Activated naive CD8-positive, alpha-beta T cell (primary cell): ENCODE measurements at regions not wholly inside any gene's neighbourhood (a gene's known extent, or its start where the extent isn't known, plus 50 kb on each side); places are given as distances from the start of the nearest gene placed in this dataset.

ENCODE experiments used
- H3K27ac Mint-ChIP-seq: one replicate; pipeline ENCODE4 v1.8.0; 2021; ENCODE audit warnings: mixed read lengths
- H3K27me3 Mint-ChIP-seq: one replicate; pipeline ENCODE4 v1.8.0; 2021; ENCODE audit warnings: mixed read lengths
- H3K36me3 Mint-ChIP-seq: one replicate; pipeline ENCODE4 v1.8.0; 2021; ENCODE audit warnings: mixed read lengths
- H3K4me1 Mint-ChIP-seq: one replicate; pipeline ENCODE4 v1.8.0; 2021; ENCODE audit warnings: low read depth, mixed read lengths
- H3K4me3 Mint-ChIP-seq: one replicate; pipeline ENCODE4 v1.8.0; 2021; ENCODE audit warnings: mild to moderate bottlenecking, mixed read lengths
- H3K9me3 Mint-ChIP-seq: one replicate; pipeline ENCODE4 v1.8.0; 2021; ENCODE audit warnings: low read depth, mixed read lengths

DNA sequence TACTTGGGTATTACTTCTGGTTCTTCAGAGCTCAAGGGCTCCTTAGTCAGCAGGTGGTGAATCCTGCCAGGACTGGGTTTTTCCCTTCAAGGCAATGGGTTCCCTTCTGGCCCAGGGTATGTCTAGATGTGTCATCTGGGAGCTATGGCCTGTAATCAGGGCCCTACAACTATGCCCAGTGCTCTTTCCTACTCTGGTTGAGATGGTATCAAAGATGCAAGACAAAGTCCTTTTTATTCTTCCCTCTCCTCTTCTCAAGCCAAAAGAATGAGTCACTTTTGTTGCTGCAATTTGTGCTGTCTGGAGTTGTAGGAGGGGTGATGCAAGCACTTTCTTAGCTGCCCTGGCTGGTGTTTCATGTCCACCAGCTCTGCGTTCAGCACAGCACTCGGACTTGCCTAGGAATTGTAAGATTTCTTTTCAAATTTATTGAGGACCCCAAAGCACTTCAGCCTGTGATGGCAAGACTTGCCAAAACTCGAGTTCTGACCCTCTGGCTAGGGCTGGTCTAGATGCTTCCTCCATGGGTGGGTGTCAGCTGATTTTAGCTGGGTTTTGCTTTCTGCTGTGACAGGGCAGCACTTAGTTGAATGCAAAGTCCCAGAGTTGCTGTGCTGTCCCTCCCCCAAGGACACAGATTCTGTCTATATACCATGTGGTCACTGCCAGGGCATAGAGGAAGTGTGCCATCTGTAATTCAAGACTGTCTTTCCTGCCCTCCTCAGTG lies 129.2 kb upstream of the CBLB start:
- Mint-ChIP-seq H3K4me3 (no peak overlapping the region), H3K9me3 (peaks cover 15% of the 10 kb centered on the region), H3K4me1 (peaks cover 3% of the 10 kb centered on the region), H3K27ac (no peak overlapping the region), H3K27me3 (no peaks in the 10 kb centered on the region), H3K36me3 (peaks cover 16% of the 10 kb centered on the region)

DNA sequence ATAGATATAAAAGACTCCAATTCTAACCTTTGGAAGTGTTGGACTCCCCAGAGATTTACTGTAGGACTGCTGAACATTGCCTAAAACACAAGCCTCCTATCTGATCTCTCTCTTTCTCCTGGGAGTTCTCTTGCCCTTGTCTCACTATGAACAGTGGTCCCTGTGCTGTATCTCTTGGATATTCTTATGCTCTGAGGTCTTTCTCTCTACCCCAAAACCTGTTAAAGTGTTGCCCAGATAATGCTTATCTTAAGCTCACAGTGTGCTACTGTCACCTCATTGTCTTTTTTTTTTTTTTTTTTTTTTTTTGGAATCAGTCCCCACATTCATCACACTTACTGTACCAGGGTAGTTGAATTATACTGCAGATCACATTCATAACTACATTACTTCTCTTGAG lies 131.0 kb upstream of the CBLB start:
- no peaks in the 10 kb centered on the region for H3K27me3 Mint-ChIP-seq
- H3K27ac Mint-ChIP-seq = no peak overlapping the region
- peaks cover 15% of the 10 kb centered on the region for H3K4me1 Mint-ChIP-seq
- H3K9me3 Mint-ChIP-seq = peaks cover 15% of the 10 kb centered on the region
- no peak overlapping the region for H3K4me3 Mint-ChIP-seq
- H3K36me3 Mint-ChIP-seq = peaks cover 16% of the 10 kb centered on the region

GRCh38 chr3:106001923-106002322 lies 133.1 kb upstream of the CBLB start:
- H3K36me3 Mint-ChIP-seq = peaks cover 9% of the 10 kb centered on the region
- no peak overlapping the region for H3K27ac Mint-ChIP-seq
- H3K4me1 Mint-ChIP-seq = peaks cover 12% of the 10 kb centered on the region
- peaks cover 8% of the 10 kb centered on the region for H3K9me3 Mint-ChIP-seq
- H3K4me3 Mint-ChIP-seq = no peak overlapping the region
- H3K27me3 Mint-ChIP-seq = no peaks in the 10 kb centered on the region

- Mint-ChIP-seq H3K9me3 (peaks cover 7% of the 10 kb centered on the region), H3K4me3 (peak overlapping the region; percentile 44), H3K27ac (no peak overlapping the region), H3K4me1 (peaks cover 17% of the 10 kb centered on the region), H3K36me3 (peaks cover 8% of the 10 kb centered on the region), H3K27me3 (no peaks in the 10 kb centered on the region)
Measured at GRCh38 chr3:106004137-106004681, 135.4 kb upstream of the CBLB start.

DNA sequence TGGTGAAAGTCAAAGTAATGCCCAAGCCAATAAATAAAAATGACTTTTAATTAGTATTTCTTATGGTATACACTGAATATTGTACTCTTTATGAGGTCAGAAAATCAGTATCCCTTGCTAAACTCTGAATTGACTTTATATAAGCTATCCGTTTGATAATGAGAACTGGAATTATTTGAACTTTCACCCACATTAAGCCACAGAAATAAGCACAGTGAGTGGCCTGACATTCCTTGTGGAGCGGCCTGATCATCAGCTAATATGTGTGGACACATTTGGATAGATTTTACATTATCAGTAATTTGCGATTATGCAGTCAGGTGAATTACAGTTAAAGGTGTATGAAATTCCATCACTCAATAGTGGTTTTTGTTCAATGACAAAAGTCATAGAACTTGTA lies 136.0 kb upstream of the CBLB start:
- H3K9me3 Mint-ChIP-seq = peaks cover 3% of the 10 kb centered on the region

GRCh38 chr3:106006001-106006400 lies 137.2 kb upstream of the CBLB start:
- H3K4me3 Mint-ChIP-seq = no peak overlapping the region
- H3K27ac Mint-ChIP-seq = no peak overlapping the region
- H3K36me3 Mint-ChIP-seq = peaks cover 7% of the 10 kb centered on the region
- no peaks in the 10 kb centered on the region for H3K27me3 Mint-ChIP-seq
- H3K4me1 Mint-ChIP-seq = peaks cover 33% of the 10 kb centered on the region
- H3K9me3 Mint-ChIP-seq = peaks cover 3% of the 10 kb centered on the region

More for the DNA sequence above, 136.0 kb upstream of the CBLB start:
- H3K27me3 Mint-ChIP-seq = no peaks in the 10 kb centered on the region
- peaks cover 21% of the 10 kb centered on the region for H3K4me1 Mint-ChIP-seq
- H3K4me3 Mint-ChIP-seq = no peak overlapping the region
- no peak overlapping the region for H3K27ac Mint-ChIP-seq
- H3K36me3 Mint-ChIP-seq = peaks cover 7% of the 10 kb centered on the region

- H3K27me3 Mint-ChIP-seq = no peaks in the 10 kb centered on the region
- H3K27ac Mint-ChIP-seq = no peak overlapping the region
- H3K4me3 Mint-ChIP-seq = no peak overlapping the region
- H3K36me3 Mint-ChIP-seq = peaks cover 7% of the 10 kb centered on the region
- H3K4me1 Mint-ChIP-seq = peaks cover 38% of the 10 kb centered on the region
- peaks cover 3% of the 10 kb centered on the region for H3K9me3 Mint-ChIP-seq
Measured at GRCh38 chr3:106006571-106006970, 137.8 kb upstream of the CBLB start.

GRCh38 chr3:106007512-106007911 lies 138.7 kb upstream of the CBLB start:
- Mint-ChIP-seq H3K36me3 (peaks cover 5% of the 10 kb centered on the region), H3K27me3 (no peaks in the 10 kb centered on the region), H3K4me1 (peaks cover 40% of the 10 kb centered on the region), H3K4me3 (no peak overlapping the region), H3K27ac (no peak overlapping the region), H3K9me3 (no peaks in the 10 kb centered on the region)

GRCh38 chr3:106008766-106009165 lies 140.0 kb upstream of the CBLB start:
- peaks cover 42% of the 10 kb centered on the region for H3K4me1 Mint-ChIP-seq
- H3K27me3 Mint-ChIP-seq = no peaks in the 10 kb centered on the region
- no peaks in the 10 kb centered on the region for H3K9me3 Mint-ChIP-seq
- H3K27ac Mint-ChIP-seq = no peak overlapping the region
- peaks cover 5% of the 10 kb centered on the region for H3K36me3 Mint-ChIP-seq
- no peak overlapping the region for H3K4me3 Mint-ChIP-seq

DNA sequence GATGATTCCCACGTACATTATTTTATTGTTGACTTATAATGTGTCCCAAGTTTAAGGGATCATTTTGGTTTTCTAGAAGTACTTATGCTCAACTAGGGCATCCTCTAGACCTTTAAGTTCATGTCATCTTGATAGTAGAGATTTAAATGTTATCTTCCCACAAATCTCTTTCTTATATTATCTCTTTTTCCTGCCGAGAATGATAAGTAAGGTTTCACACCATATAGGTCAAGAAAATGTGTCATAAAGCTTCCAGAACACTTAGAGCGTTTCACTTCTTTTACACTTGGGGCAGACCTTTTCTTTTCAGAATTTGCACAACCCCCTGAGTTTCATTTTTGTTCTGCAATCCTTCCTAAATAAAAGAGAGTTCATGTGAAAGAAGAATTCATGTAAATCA lies 142.0 kb upstream of the CBLB start:
- H3K4me3 Mint-ChIP-seq = peak overlapping the region; percentile 49
- H3K27me3 Mint-ChIP-seq = no peaks in the 10 kb centered on the region
- H3K36me3 Mint-ChIP-seq = peaks cover 5% of the 10 kb centered on the region
- H3K4me1 Mint-ChIP-seq = peaks cover 46% of the 10 kb centered on the region
- H3K9me3 Mint-ChIP-seq = no peaks in the 10 kb centered on the region
- peak overlapping the region; percentile 88 for H3K27ac Mint-ChIP-seq

- Mint-ChIP-seq H3K9me3 (peaks cover 3% of the 10 kb centered on the region), H3K27ac (peak overlapping the region; percentile 64), H3K4me1 (peaks cover 43% of the 10 kb centered on the region), H3K4me3 (no peak overlapping the region), H3K36me3 (peaks cover 2% of the 10 kb centered on the region), H3K27me3 (no peaks in the 10 kb centered on the region)
Measured at GRCh38 chr3:106013971-106014370, 145.2 kb upstream of the CBLB start.

DNA sequence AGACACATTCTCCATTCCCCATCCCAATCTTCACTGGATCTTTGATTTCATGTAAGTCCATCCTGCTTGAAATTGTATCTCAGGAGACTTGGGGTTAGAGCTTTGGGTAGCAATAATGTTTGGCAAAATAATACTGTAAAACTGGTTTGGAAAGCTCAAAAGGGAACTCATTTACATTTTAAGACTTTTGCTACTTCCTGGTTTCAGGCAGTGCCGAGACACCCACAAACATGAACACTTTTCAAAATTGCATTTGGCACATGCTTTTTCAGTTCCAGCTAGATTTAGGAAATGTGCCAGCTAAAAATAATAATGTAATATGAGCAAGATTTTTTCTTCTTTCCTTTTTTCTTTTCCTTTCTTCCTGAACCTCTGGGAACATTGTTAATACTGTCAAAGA lies 145.7 kb upstream of the CBLB start:
- peak overlapping the region; percentile 64 for H3K27ac Mint-ChIP-seq
- H3K27me3 Mint-ChIP-seq = no peaks in the 10 kb centered on the region
- no peak overlapping the region for H3K4me3 Mint-ChIP-seq
- H3K4me1 Mint-ChIP-seq = peaks cover 42% of the 10 kb centered on the region
- H3K36me3 Mint-ChIP-seq = peaks cover 2% of the 10 kb centered on the region
- H3K9me3 Mint-ChIP-seq = peaks cover 3% of the 10 kb centered on the region

DNA sequence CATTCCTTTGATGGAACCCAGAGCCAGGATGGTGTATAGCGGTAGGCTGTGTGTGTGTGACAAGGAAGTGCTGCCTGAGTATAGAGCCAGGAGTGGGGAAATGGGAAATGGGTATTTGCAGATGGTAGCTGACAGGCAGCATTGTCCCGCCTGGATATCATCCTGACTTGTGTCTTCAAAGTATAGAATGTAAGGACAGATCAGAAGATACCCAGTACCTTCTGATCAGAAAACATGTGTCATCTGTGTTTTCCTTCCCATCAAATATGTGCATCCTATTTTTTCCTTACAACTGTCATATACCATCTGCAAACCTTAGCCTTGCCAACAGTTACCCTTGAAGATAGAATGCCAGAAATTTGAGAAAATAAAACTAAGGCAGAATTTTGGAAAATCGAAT lies 146.2 kb upstream of the CBLB start:
- Mint-ChIP-seq H3K27ac (no peak overlapping the region), H3K9me3 (peaks cover 3% of the 10 kb centered on the region), H3K4me3 (no peak overlapping the region), H3K4me1 (peaks cover 38% of the 10 kb centered on the region), H3K36me3 (peaks cover 2% of the 10 kb centered on the region), H3K27me3 (no peaks in the 10 kb centered on the region)

- no peak overlapping the region for H3K4me3 Mint-ChIP-seq
- H3K27me3 Mint-ChIP-seq = no peaks in the 10 kb centered on the region
- H3K9me3 Mint-ChIP-seq = peaks cover 3% of the 10 kb centered on the region
- H3K27ac Mint-ChIP-seq = no peak overlapping the region
- peaks cover 19% of the 10 kb centered on the region for H3K4me1 Mint-ChIP-seq
- H3K36me3 Mint-ChIP-seq = peaks cover 2% of the 10 kb centered on the region
Measured at GRCh38 chr3:106018102-106018501, 149.3 kb upstream of the CBLB start.

DNA sequence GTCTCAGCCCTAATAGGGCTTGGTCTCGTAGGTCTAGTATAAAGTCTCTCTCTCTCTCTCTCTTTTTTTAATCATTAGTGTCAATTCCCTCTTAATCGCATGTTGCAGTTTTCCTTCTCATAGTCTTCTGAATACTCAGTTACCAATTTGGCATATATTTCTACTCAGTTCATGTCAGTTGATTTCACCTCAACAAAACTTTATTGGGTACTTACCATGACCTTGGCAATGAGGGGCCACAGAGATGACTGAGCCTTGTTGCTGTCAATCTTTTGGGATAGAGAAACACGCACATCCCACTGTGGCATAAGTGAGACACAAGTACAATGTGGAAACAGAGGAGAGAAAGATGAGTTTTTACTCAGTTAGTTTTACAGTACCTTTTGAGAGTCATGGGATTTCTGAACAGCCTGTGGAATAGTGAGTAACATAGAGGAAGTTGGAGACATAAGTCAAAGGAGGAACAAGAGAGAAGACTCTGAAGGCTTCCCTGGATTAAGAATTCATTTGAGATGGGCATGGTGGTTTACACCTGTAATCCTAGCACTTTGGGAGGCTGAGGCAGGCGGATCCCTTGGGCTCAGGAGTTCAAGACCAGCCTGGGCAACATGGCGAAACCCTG lies 150.2 kb upstream of the CBLB start:
- Mint-ChIP-seq H3K27me3 (no peaks in the 10 kb centered on the region), H3K27ac (no peak overlapping the region), H3K4me3 (no peak overlapping the region), H3K4me1 (peaks cover 12% of the 10 kb centered on the region), H3K9me3 (peaks cover 3% of the 10 kb centered on the region), H3K36me3 (peaks cover 2% of the 10 kb centered on the region)
